AG09319 (cell line): ENCODE measurements at regions not wholly inside any gene's neighbourhood (a gene's known extent, or its start where the extent isn't known, plus 50 kb on each side); places are given as distances from the start of the nearest gene placed in this dataset.

Experiments used
- DNase-seq: peaks from one replicate; pipeline ENCODE4 v3.0.0-alpha.2; 2010; ENCODE audit warnings: low read depth; ENCODE audit errors: extremely low read depth
- TF ChIP-seq, protein P1 (sequence below): IDR thresholded peaks from 2 replicates; pipeline ENCODE4 v1.5.1; 2011; ENCODE audit warnings: low read depth, mild to moderate bottlenecking, inconsistent platforms, low read length, moderate library complexity

GRCh38 chr20:56828402-56828801, 199.3 kb downstream of the TFAP2C start:
- TF ChIP-seq, protein P1, sequence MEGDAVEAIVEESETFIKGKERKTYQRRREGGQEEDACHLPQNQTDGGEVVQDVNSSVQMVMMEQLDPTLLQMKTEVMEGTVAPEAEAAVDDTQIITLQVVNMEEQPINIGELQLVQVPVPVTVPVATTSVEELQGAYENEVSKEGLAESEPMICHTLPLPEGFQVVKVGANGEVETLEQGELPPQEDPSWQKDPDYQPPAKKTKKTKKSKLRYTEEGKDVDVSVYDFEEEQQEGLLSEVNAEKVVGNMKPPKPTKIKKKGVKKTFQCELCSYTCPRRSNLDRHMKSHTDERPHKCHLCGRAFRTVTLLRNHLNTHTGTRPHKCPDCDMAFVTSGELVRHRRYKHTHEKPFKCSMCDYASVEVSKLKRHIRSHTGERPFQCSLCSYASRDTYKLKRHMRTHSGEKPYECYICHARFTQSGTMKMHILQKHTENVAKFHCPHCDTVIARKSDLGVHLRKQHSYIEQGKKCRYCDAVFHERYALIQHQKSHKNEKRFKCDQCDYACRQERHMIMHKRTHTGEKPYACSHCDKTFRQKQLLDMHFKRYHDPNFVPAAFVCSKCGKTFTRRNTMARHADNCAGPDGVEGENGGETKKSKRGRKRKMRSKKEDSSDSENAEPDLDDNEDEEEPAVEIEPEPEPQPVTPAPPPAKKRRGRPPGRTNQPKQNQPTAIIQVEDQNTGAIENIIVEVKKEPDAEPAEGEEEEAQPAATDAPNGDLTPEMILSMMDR, result no peak
- no peak for DNase-seq

GRCh38 chr20:56829788-56830385, 200.8 kb downstream of the TFAP2C start:
- no peak for DNase-seq
- TF ChIP-seq, protein P1, result no peak

DNA sequence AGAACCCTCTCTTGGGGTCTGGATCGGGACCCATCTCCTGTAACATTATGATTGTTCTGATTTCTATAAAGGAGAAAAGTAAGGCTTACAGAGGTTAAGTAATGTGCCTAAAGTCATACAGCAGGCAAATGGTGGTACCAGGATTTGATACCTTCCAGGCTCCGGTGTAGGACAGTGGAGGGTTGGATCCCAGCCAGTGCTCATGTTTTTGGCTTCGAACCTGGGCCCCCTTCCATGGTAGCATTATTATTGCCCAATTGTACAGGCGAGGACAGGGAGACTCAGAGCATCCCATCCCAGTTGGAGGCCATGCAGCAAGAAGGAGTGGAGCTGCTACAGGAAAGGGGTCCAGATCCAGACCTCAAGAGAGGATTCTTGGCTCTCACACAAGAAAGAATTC, 202.7 kb downstream of the TFAP2C start:
- TF ChIP-seq, protein P1, result no peak
- no peak for DNase-seq

GRCh38 chr20:56833427-56833826, 204.3 kb downstream of the TFAP2C start:
- TF ChIP-seq, protein P1, result no peak
- DNase-seq, result no peak

DNA sequence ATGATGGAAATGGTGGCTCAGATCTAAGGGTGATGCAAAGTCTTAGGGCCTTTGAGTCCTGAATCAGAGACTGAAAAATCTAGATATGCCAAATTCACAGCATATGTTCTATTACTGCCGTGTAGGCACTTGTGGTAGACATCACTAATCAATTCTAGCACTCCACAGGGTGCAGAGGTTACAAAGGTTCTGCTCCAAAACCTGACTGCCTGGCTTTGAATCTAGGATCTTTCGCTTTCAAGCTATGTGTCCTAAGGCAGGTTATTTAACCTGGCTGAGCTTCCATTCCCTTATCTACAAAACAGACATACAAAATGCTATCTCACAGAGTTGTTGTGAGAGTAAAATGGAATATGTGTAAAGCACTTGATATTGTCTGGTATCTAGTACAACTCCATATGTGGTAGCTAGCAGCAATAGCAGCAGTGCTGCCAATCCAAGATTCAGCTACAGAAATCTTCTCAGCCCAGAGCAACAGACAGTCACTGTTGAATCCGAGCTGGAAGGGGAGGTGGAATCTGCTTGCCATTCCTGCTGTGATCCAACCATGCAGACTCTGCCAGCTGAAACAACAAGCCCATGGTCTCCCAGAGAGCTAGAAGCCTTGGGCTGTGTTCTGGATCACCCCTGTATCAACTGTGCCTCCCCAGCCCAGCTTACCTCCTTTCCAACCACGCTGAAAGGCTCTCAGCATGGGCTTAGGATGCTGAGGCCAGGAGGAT, 206.9 kb downstream of the TFAP2C start:
- TF ChIP-seq, protein P1, result no peak
- DNase-seq, result no peak

DNA sequence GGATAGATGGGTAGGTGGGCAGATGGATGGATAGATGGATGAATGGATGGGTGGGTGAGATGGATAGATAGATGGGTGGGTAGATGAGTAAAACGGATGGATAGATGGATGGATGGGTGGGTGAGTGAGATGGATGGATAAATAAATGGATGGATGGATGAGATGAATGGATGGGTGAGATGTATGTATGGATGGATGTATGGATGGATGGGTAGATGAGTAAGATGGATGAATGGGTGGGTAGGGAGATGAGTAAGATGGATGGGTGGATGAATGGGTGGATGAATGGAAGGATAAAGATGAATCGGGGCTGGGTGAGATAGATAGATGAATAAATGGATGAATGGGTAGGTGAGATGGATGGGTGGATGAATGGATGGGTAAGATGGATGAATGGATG, 210.1 kb downstream of the TFAP2C start:
- no peak for DNase-seq
- TF ChIP-seq, protein P1, result no peak

DNA sequence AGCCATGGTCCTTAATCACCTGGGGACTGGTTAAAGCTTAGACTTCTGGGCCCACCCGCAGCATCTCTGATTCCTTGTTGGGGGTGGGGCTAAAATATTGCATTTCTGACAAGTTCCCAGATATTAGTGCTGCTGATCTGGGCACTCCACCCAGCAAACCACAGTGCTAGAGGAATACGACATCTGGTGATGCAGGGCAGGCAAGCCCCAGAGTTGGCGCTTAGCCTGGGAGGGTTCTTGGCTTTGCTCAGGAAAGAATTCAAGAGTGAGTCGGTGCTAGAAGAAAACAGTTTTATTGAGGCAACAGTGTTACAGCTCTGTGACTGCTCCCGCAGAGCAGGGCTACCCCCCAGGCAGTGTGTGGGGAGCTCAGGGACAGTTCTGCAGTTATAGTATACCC, 210.7 kb downstream of the TFAP2C start:
- TF ChIP-seq, protein P1, result no peak
- DNase-seq, result no peak
